ENCODE measurements at regions not wholly inside any gene's neighbourhood (a gene's known extent, or its start where the extent isn't known, plus 50 kb on each side); places are given as distances from the start of the nearest gene placed in this dataset.

DNA sequence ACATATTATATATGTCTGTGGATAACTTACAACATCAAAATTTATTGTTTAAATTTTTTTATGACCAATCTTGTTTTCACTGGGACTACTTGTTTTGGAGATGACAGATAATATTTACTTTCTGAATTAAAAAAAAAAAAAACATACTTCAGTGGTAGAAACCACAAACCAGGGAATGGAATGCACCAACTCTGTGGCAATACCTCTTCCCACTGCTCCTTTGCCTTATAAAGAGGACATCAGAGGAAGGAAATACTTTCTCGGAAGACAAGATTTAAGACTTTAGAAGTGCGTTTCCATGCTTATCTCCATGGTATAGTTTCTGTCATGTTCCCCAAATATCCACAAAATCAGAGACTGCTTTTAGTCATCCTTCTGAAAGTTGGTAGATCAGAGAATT is 1241.1 kb upstream of the EYS start:
- Mint-ChIP-seq H3K9me3 (peaks cover 31% of the 10 kb centered on the region), H3K4me3 (no peak overlapping the region), H3K27me3 (no peaks in the 10 kb centered on the region), H3K27ac (no peak overlapping the region), H3K4me1 (ENCODE audit: low read depth) (no peaks in the 10 kb centered on the region), H3K36me3 (ENCODE audit: low read depth) (no peaks in the 10 kb centered on the region)
- intact Hi-C loops (cut with micrococcal nuclease), result no loop called here

DNA sequence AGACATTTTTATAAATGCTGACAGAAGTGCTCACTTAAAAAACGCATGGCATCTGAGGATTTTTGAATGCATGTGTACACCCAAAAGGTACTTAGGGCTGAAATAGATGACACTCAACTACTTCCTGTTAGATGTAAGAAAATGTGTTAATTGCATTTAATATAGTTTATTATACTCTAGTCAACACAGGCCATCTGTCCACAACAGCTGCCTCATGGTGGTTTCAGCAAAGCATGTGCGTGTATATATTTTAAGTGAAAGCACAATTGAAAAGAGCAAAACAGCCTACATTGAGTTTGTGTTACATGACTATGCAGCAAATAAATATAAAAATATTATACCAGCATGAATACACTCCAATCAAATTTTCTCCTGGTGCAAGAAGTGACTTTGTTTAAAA is 1233.0 kb upstream of the EYS start:
- Mint-ChIP-seq H3K4me3 (no peak overlapping the region), H3K36me3 (ENCODE audit: low read depth) (no peaks in the 10 kb centered on the region), H3K4me1 (ENCODE audit: low read depth) (no peaks in the 10 kb centered on the region), H3K27ac (no peak overlapping the region), H3K9me3 (peaks cover 43% of the 10 kb centered on the region), H3K27me3 (no peaks in the 10 kb centered on the region)
- intact Hi-C loops (cut with micrococcal nuclease), result no loop called here

DNA sequence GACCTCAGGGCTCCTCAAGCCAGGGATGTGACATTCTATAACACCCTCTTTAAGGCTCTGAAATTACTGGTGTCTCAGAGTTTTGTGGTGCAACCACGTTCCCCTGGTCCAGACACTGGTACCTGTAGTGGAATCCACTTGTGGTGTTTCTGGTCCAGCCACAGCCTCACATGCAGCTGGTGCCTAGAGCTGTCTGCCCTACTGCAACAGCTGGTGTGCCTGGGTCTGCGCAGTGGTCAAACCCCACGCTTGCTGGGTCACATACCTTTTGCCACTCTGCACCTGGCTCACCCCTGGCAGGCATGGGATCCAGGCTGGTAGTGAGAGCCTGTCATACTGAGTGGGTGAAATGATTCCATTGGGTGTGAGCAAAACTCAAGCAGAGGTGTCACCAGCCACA is 1230.2 kb upstream of the EYS start:
- H3K4me3 Mint-ChIP-seq, result no peak overlapping the region
- H3K27ac Mint-ChIP-seq, result no peak overlapping the region
- intact Hi-C loops (cut with micrococcal nuclease), result no loop called here
- H3K4me1 Mint-ChIP-seq (ENCODE audit: low read depth), result no peaks in the 10 kb centered on the region
- peaks cover 29% of the 10 kb centered on the region for H3K9me3 Mint-ChIP-seq
- no peaks in the 10 kb centered on the region for H3K36me3 Mint-ChIP-seq (ENCODE audit: low read depth)
- H3K27me3 Mint-ChIP-seq, result no peaks in the 10 kb centered on the region

DNA sequence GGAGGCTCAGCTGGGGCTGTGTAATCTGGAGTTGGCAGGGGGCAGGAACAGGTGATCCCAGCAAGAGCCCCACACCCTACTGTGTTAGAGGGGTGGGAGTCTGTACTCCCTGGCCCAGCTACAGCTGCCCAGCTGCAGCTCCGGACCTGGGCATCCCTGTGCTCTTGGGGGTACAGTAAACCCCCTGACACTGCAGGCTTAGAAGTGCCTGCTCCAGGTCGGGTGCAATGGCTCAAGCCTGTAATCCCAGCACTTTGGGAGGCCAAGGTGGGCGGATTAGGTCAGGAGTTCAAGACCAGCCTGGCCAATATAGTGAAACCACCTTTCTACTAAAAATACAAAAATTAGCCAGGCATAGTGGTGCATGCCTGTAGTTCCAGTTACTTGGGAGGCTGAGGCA is 1228.6 kb upstream of the EYS start:
- H3K27me3 Mint-ChIP-seq, result no peaks in the 10 kb centered on the region
- H3K27ac Mint-ChIP-seq, result no peak overlapping the region
- no peak overlapping the region for H3K4me3 Mint-ChIP-seq
- no peaks in the 10 kb centered on the region for H3K36me3 Mint-ChIP-seq (ENCODE audit: low read depth)
- H3K4me1 Mint-ChIP-seq (ENCODE audit: low read depth), result no peaks in the 10 kb centered on the region
- peaks cover 27% of the 10 kb centered on the region for H3K9me3 Mint-ChIP-seq
- intact Hi-C loops (cut with micrococcal nuclease), result no loop called here

DNA sequence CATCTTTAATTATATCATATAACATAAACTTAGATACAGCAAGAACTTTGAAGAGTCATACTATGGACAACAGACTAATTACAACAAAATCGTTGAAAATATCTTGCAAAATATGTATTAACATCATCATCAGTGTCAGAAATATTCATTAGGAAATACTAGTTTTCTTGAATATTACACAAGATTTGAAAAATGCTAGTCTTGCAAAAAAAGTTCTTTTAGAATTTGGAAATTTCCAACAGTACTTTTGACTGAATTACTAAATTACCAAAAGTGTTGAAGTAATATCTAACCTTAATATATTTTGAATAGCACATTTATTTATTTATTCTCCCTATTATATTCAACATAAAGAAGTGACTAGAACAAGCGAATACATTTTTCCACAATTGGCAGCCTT is 1224.8 kb upstream of the EYS start:
- no peaks in the 10 kb centered on the region for H3K36me3 Mint-ChIP-seq (ENCODE audit: low read depth)
- H3K4me1 Mint-ChIP-seq (ENCODE audit: low read depth), result no peaks in the 10 kb centered on the region
- H3K27me3 Mint-ChIP-seq, result no peaks in the 10 kb centered on the region
- no peak overlapping the region for H3K27ac Mint-ChIP-seq
- no peak overlapping the region for H3K4me3 Mint-ChIP-seq
- H3K9me3 Mint-ChIP-seq, result peaks cover 51% of the 10 kb centered on the region
- intact Hi-C loops (cut with micrococcal nuclease), result no loop called here

DNA sequence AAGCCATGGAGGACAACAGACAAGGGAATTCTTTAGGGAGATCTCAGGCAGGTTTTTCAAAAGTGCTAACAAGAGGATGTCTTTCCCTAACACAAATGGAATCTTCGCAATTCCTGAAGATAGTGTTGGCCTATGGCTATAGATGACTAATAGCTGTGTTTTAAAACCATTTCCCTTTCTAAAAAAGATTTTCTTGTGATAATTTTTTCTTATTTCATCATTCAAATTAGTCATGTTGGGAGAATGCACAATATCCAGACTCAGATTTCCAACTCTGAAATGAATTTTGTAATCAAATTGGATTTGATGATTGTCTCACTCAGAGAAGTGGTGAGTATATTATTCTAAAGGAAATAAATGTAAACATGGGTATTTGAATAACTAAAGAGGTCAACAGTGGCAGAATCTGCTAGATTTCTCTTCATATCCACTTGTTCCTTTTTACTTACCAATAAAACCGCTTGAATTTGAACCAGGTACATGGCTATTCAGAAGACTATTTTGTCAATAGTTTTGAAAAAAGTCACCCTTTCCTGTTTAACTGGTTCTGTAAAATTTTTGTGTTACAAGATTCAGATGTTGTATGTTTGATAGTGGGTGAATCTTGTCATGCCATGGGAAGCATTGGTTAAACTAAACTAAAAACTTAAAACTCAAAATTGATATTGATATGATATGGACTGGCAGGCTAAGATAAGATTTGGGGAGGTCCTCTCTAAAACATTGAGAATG is 1223.7 kb upstream of the EYS start:
- Mint-ChIP-seq H3K27ac (no peak overlapping the region), H3K36me3 (ENCODE audit: low read depth) (no peaks in the 10 kb centered on the region), H3K27me3 (no peaks in the 10 kb centered on the region), H3K4me3 (no peak overlapping the region), H3K4me1 (ENCODE audit: low read depth) (no peaks in the 10 kb centered on the region), H3K9me3 (peaks cover 51% of the 10 kb centered on the region)
- intact Hi-C loops (cut with micrococcal nuclease), result no loop called here

DNA sequence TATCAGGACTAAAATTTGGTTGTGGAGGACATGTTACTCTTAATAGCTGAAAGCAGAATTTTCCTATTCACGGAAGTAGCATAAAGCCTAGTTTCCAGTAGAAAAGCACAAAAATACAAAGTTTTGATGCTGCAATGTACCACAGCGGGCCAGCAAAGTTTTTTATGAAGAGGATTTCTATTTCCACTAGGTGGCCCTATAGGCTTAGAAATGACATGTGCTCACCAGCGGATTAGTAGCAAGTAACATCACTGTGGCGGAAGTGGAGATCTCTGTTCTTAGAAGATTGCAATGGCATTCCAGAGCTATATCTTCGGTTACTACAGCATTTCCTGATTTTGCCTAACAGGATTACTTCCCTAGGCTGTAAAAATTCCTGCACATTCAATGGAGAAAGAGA is 1219.0 kb upstream of the EYS start:
- Mint-ChIP-seq H3K36me3 (ENCODE audit: low read depth) (no peaks in the 10 kb centered on the region), H3K9me3 (peaks cover 88% of the 10 kb centered on the region), H3K27me3 (no peaks in the 10 kb centered on the region), H3K4me1 (ENCODE audit: low read depth) (no peaks in the 10 kb centered on the region), H3K27ac (no peak overlapping the region), H3K4me3 (no peak overlapping the region)
- intact Hi-C loops (cut with micrococcal nuclease), result no loop called here

DNA sequence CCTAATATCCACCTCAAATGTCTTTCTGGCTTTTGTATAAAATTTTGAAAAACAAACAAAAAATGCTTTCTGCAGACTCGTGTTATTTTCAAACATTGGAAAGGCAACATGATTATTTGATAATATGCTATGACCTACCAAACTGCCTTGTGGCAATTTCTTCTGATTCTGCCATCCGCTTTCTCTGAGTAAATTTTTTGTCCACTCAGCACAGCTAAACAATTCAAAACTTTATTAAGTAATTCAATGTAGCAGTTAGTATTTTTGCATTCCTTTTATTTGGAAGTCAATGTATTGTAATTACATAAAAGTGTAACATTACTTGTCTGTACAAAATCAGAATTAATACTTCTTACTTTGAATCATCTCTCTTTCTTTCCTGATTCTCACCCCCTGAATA is 1206.6 kb upstream of the EYS start:
- intact Hi-C loops (cut with micrococcal nuclease), result no loop called here
- H3K4me1 Mint-ChIP-seq (ENCODE audit: low read depth), result no peaks in the 10 kb centered on the region
- no peaks in the 10 kb centered on the region for H3K9me3 Mint-ChIP-seq
- no peak overlapping the region for H3K4me3 Mint-ChIP-seq
- H3K27me3 Mint-ChIP-seq, result no peaks in the 10 kb centered on the region
- no peak overlapping the region for H3K27ac Mint-ChIP-seq
- no peaks in the 10 kb centered on the region for H3K36me3 Mint-ChIP-seq (ENCODE audit: low read depth)

DNA sequence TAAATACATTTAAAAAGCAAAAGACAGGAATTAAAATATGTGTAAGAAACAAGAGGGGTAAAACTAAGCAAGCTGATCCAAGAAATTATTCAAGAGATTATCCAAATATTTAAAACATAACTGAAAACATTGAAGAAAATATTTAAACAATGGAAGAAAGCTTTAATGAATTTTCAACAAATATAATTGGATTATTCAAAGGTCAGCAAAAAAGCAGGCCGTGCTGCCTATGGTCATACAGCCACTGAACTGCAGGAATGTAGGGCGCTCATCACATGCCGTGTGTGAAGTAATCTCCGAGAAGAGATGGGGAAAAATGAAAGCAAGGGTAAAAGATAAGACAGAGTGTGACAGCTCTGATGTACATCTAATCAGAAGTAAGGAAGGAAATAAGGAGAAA is 1195.4 kb upstream of the EYS start:
- Mint-ChIP-seq H3K9me3 (peaks cover 28% of the 10 kb centered on the region), H3K27ac (no peak overlapping the region), H3K4me3 (no peak overlapping the region), H3K4me1 (ENCODE audit: low read depth) (no peaks in the 10 kb centered on the region), H3K27me3 (no peaks in the 10 kb centered on the region), H3K36me3 (ENCODE audit: low read depth) (no peaks in the 10 kb centered on the region)
- intact Hi-C loops (cut with micrococcal nuclease), result no loop called here

DNA sequence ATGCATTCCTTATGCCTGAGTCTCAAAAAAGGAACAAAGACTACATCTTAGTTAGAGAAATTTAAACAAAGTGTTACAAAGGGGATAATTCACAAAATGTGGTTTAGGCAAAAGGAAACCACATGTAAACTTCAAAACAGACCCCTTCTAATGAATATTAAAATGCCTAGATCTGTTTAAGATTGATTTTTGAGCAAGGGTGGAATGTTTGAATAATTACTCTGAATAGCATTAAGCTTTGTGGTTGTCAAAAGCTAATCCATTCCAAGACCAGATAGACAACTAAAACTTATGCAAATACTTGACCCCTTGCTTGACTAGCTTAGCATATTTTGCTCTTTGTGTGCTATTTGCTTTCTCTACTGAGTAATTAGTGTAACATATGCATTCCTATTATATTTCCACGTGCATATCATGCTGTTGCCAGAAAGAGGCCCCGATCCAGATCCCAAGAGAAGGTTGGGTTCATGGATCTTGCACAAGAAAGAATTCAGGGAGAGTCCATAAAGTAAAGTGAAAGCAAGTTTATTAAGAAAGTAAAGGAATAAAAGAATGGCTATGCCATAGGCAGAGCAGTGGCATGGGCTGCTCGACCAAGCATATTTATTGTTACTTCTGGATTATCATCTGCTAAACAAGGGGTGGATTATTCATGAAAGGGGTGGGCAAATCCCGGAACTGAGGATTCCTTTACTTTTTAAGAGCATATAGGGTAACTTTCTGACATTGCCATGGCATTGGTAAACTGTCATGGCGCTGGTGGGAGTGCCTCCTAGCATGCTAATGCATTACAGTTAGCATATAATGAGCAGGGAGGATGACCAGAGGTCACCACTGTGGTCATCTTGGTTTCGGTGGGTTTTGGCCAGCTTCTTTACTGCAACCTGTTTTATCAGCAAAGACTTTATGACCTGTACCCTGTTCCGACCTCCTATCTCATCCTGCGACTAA is 1193.4 kb upstream of the EYS start:
- H3K36me3 Mint-ChIP-seq (ENCODE audit: low read depth), result no peaks in the 10 kb centered on the region
- no peak overlapping the region for H3K27ac Mint-ChIP-seq
- no peaks in the 10 kb centered on the region for H3K4me1 Mint-ChIP-seq (ENCODE audit: low read depth)
- no peak overlapping the region for H3K4me3 Mint-ChIP-seq
- no peaks in the 10 kb centered on the region for H3K27me3 Mint-ChIP-seq
- intact Hi-C loops (cut with micrococcal nuclease), result no loop called here
- peaks cover 43% of the 10 kb centered on the region for H3K9me3 Mint-ChIP-seq

DNA sequence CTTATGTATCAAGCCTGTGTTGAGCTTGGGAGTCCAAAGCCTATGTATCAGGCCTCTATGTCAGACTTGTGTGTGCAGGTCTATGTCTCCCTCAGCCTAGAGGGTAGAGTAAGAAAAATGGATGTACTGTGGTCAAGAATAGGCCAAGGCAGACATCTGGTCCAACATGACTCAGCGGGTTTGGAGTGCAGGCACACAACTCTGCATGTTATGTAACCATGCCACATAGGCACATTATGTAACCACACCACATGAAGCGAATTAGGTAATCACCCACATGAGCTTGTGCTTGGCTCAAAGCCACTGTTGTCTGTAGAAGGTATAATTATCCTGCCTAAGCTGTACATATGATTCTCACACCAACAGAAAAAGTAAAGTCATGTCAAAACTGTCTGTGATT is 1190.5 kb upstream of the EYS start:
- no peaks in the 10 kb centered on the region for H3K27me3 Mint-ChIP-seq
- intact Hi-C loops (cut with micrococcal nuclease), result no loop called here
- H3K9me3 Mint-ChIP-seq, result peaks cover 54% of the 10 kb centered on the region
- H3K4me3 Mint-ChIP-seq, result no peak overlapping the region
- H3K4me1 Mint-ChIP-seq (ENCODE audit: low read depth), result no peaks in the 10 kb centered on the region
- H3K36me3 Mint-ChIP-seq (ENCODE audit: low read depth), result no peaks in the 10 kb centered on the region
- no peak overlapping the region for H3K27ac Mint-ChIP-seq

DNA sequence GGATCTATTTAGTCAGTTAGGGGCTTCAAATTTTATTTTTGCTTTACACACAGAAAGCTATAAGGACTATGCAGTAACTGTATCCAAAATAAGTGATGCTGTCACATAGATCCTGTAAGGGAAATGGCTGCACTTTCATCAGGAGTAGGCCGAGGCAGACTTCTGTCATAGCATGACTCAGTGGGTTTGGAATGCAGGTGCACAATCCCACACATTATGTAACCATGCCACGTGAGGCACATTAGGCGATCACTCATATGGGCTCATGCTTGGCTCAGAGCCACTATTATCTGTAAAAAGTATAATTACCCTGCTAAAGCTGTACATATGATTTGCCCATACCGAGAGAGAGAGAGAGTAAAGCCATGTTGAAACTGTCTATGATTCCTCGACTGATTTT is 1189.4 kb upstream of the EYS start:
- H3K36me3 Mint-ChIP-seq (ENCODE audit: low read depth), result no peaks in the 10 kb centered on the region
- H3K4me1 Mint-ChIP-seq (ENCODE audit: low read depth), result no peaks in the 10 kb centered on the region
- H3K27ac Mint-ChIP-seq, result no peak overlapping the region
- no peaks in the 10 kb centered on the region for H3K27me3 Mint-ChIP-seq
- intact Hi-C loops (cut with micrococcal nuclease), result no loop called here
- no peak overlapping the region for H3K4me3 Mint-ChIP-seq
- H3K9me3 Mint-ChIP-seq, result peaks cover 54% of the 10 kb centered on the region

DNA sequence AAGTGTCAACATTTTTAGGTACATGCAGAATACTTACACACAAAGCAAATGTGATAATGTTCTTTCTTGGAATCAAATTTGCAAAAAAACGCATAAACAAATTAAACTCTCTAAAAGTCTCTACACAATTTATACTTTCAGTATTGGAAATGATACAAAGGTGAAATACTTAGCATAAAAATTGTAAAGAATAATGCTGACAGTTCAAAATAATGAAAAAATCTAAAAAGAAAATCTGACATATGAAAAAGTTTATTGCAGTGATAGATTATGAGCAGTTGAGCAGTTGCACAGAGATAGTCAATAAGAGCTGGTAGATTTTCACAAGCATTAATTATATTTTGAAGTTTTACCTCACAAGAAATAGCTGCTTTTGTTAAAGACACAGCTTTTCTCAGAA is 1176.4 kb upstream of the EYS start:
- Mint-ChIP-seq H3K27ac (no peak overlapping the region), H3K9me3 (peaks cover 41% of the 10 kb centered on the region), H3K4me3 (no peak overlapping the region), H3K27me3 (no peaks in the 10 kb centered on the region), H3K36me3 (ENCODE audit: low read depth) (no peaks in the 10 kb centered on the region), H3K4me1 (ENCODE audit: low read depth) (no peaks in the 10 kb centered on the region)
- intact Hi-C loops (cut with micrococcal nuclease), result no loop called here

DNA sequence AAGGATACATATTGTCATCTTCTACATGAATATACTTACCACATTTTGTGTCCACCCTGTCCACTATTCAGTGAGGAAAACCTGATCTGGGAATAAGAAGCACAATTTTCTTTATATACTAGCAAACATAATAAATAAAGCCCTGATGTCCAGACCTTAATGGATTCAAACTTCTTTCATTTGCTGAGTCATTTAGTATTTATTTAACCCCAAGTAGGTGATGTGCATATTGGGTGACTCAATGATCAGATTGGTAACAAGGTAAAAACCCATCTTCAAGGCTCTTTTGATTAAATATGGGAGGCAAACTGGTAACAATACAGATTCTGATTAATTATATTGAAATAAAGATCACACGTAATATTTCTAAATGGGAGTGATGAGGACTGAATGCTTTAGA is 1159.8 kb upstream of the EYS start:
- no peaks in the 10 kb centered on the region for H3K27me3 Mint-ChIP-seq
- no peak overlapping the region for H3K4me3 Mint-ChIP-seq
- intact Hi-C loops (cut with micrococcal nuclease), result no loop called here
- no peaks in the 10 kb centered on the region for H3K36me3 Mint-ChIP-seq (ENCODE audit: low read depth)
- peaks cover 24% of the 10 kb centered on the region for H3K9me3 Mint-ChIP-seq
- H3K4me1 Mint-ChIP-seq (ENCODE audit: low read depth), result no peaks in the 10 kb centered on the region
- no peak overlapping the region for H3K27ac Mint-ChIP-seq
